Lower lobe of right lung (tissue), 2 donors: ENCODE measurements at regions not wholly inside any gene's neighbourhood (a gene's known extent, or its start where the extent isn't known, plus 50 kb on each side); places are given as distances from the start of the nearest gene placed in this dataset.

Source experiments
- ATAC-seq, 2 donors: fragments of 200-7000 bp; cut with Tn5 transposase; one replicate each; pipeline ENCODE4 v1.9.1; 2020 to 2022; ENCODE audit warnings: mild to moderate bottlenecking in 2 of 2, moderate library complexity in 2 of 2
- DNase-seq: peaks from one replicate; pipeline ENCODE4 v3.0.0-alpha.2; 2020
- H3K27ac ChIP-seq: fragments of 200-600 bp; one replicate; pipeline ENCODE4 v1.8.0; 2022
- H3K27me3 ChIP-seq: fragments of 200-600 bp; one replicate; pipeline ENCODE4 v1.8.0; 2022; ENCODE audit warnings: low read depth
- H3K36me3 ChIP-seq: fragments of 200-600 bp; one replicate; pipeline ENCODE4 v1.8.0; 2022; ENCODE audit warnings: mild to moderate bottlenecking
- H3K4me1 ChIP-seq: fragments of 200-600 bp; one replicate; pipeline ENCODE4 v1.8.0; 2022
- H3K4me3 ChIP-seq: fragments of 200-600 bp; one replicate; pipeline ENCODE4 v1.8.0; 2022; ENCODE audit warnings: mild to moderate bottlenecking
- H3K9me3 ChIP-seq: fragments of 200-600 bp; one replicate; pipeline ENCODE4 v1.8.0; 2022
- CTCF ChIP-seq: fragments of 200-600 bp; IDR thresholded peaks from one replicate; pipeline ENCODE4 v1.8.0; 2022; ENCODE audit warnings: antibody characterized with exemption, mild to moderate bottlenecking
- intact Hi-C: fragments of 100-400 bp; cut with DNase I; formaldehyde crosslinking; loops from one replicate; pipeline ENCODE4 v1.11.0; 2022
- donor health status: DM: no; HTN: yes; CAD: no; lungs with severe emphysema.

DNA sequence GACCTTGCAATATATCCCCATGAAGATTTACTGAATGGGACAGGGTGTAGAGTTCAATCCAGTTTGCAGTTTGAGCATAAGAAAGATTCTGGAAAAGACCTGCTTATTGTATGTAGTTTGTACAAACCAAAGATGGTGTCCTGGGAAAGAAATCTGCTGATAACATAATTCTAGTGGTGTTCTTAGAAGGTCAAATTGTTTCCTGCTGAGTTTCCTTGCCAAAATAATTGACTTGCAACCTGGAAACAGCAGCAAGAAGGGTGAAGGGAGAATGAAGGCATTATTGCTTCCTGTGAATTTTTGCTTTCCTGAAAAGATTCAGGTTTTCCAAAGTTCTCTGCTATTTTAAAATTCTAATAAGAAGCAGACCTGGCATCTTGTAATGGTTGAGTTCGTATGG lies 222.9 kb downstream of the KIF20B start:
- Histone ChIP-seq H3K27ac (no peak overlapping the region), H3K4me1 (no peaks in the 10 kb centered on the region), H3K4me3 (no peak overlapping the region), H3K9me3 (no peaks in the 10 kb centered on the region), H3K36me3 (no peaks in the 10 kb centered on the region), H3K27me3 (no peaks in the 10 kb centered on the region)
- no peak for ATAC-seq
- intact Hi-C loops = no loop called here
- no peak for TF ChIP-seq CTCF
- DNase-seq = no peak

DNA sequence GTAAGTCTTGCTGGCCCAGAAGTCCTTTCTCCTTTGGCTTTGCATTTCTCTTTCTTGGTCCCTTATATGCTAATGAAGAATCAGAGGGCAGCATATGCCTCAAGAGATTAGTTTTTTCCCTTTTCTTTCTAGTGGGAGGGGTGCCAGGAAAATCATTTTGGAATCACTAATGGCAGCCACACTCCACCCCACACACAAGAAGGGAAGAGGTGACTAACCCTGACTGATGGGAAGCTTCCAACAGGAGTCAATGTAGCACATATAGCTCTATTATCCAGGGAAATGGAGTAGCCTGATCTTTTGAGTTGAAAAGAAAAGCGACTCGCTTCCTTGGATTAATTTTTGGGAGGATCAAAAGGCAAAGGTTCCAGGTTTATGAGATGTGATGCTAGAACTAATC lies 225.3 kb downstream of the KIF20B start:
- H3K9me3 ChIP-seq = no peaks in the 10 kb centered on the region
- no peak for TF ChIP-seq CTCF
- DNase-seq (no peak), ATAC-seq (no peak)
- intact Hi-C loops = no loop called here
- H3K27me3 ChIP-seq = no peaks in the 10 kb centered on the region
- no peak overlapping the region for H3K4me3 ChIP-seq
- no peaks in the 10 kb centered on the region for H3K4me1 ChIP-seq
- no peaks in the 10 kb centered on the region for H3K36me3 ChIP-seq
- no peak overlapping the region for H3K27ac ChIP-seq

- intact Hi-C loops = no loop called here
- H3K9me3 ChIP-seq = no peaks in the 10 kb centered on the region
- DNase-seq (no peak), ATAC-seq (no peak)
- no peaks in the 10 kb centered on the region for H3K36me3 ChIP-seq
- no peaks in the 10 kb centered on the region for H3K27me3 ChIP-seq
- no peak for TF ChIP-seq CTCF
- H3K4me3 ChIP-seq = no peak overlapping the region
- no peak overlapping the region for H3K27ac ChIP-seq
- H3K4me1 ChIP-seq = no peaks in the 10 kb centered on the region
These were observed 228.1 kb downstream of the KIF20B start for GRCh38 chr10:89929282-89930026.

- intact Hi-C loops = no loop called here
- no peak for TF ChIP-seq CTCF
- H3K36me3 ChIP-seq = no peaks in the 10 kb centered on the region
- no peak overlapping the region for H3K4me3 ChIP-seq
- no peaks in the 10 kb centered on the region for H3K4me1 ChIP-seq
- ATAC-seq (no peak), DNase-seq (no peak)
- H3K9me3 ChIP-seq = no peaks in the 10 kb centered on the region
- H3K27ac ChIP-seq = no peak overlapping the region
- no peaks in the 10 kb centered on the region for H3K27me3 ChIP-seq
These were observed 236.1 kb downstream of the KIF20B start for GRCh38 chr10:89937494-89937893.

DNA sequence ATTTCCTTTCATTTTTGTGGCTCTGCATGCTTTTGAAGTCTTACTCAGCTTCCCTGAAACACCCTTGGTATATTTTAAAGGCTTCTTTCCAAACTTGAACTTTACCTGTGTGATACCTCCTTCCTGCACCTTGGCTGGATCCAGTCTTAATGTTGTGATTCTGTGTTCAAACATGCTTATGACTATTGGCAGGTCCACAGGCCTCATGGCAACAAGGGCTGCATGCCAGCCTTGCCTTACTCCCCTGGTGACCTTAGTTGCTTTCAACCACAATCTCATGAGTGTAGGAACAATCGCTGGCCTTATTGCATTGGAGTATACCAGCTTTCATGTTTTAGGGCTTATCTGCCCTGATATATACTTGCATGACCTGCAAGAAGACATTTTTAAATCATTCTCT lies 238.7 kb downstream of the KIF20B start:
- intact Hi-C loops = no loop called here
- Histone ChIP-seq H3K4me1 (no peaks in the 10 kb centered on the region), H3K4me3 (no peak overlapping the region), H3K36me3 (no peaks in the 10 kb centered on the region), H3K27ac (no peak overlapping the region), H3K9me3 (no peaks in the 10 kb centered on the region), H3K27me3 (no peaks in the 10 kb centered on the region)
- DNase-seq = no peak
- TF ChIP-seq CTCF = no peak
- no peak for ATAC-seq
